Esophagus squamous epithelium (tissue), 5 donors: ENCODE measurements at regions not wholly inside any gene's neighbourhood (a gene's known extent, or its start where the extent isn't known, plus 50 kb on each side); places are given as distances from the start of the nearest gene placed in this dataset.
"Not testable (repeated sequence)": the region's sequence is repeated elsewhere in the genome, so short reads cannot be mapped to it uniquely, and the experiment has no call there.

Source experiments
- DNase-seq: peaks from one replicate; lab custom pipeline; 2025; lab: John Stamatoyannopoulos, UW
- H3K27ac ChIP-seq, 4 donors: fragments of 200-600 bp; sonication (generic); one replicate each; pipeline ENCODE4 v1.5.1; 2016 to 2019; ENCODE audit warnings: mild to moderate bottlenecking in 1 of 4
- H3K27me3 ChIP-seq, 4 donors: fragments of 200-600 bp; sonication (generic); 1 replicate in 3 of 4; 2 replicates in 1 of 4; pipeline versions ENCODE4 v1.5.1 to v1.6.0; 2017 to 2021; ENCODE audit warnings: antibody characterized with exemption in 1 of 4
- H3K36me3 ChIP-seq, 3 donors: fragments of 200-600 bp; sonication (generic); one replicate each; pipeline ENCODE4 v1.5.1; 2016 to 2019
- H3K4me1 ChIP-seq, 3 donors: fragments of 200-600 bp; sonication (generic); one replicate each; pipeline ENCODE4 v1.5.1; 2017 to 2019
- H3K4me3 ChIP-seq, 4 donors: fragments of 200-600 bp; sonication (generic); 1 replicate in 3 of 4; 2 replicates in 1 of 4; pipeline ENCODE4 v1.5.1; 2016 to 2019; ENCODE audit warnings: mild to moderate bottlenecking in 2 of 4, moderate library complexity in 1 of 4
- H3K9me3 ChIP-seq, 3 donors: fragments of 200-600 bp; sonication (generic); one replicate each; pipeline ENCODE4 v1.5.1; 2016 to 2019
- POLR2A ChIP-seq, 4 donors: fragments of 450-650 bp; IDR thresholded peaks; one replicate each; pipeline ENCODE4 v1.6.1; 2017; ENCODE audit warnings: antibody characterized with exemption in 4 of 4, mild to moderate bottlenecking in 4 of 4, moderate library complexity in 3 of 4
- WGBS, 2 donors: methylation state at CpG; one replicate each; pipeline ENCODE4 v1.1.5; 2018; 5-methylcytosine and 5-hydroxymethylcytosine counted together
- intact Hi-C: fragments of 100-400 bp; cut with DNase I; formaldehyde crosslinking; loops from one replicate; pipeline ENCODE4 v1.15.0; 2022
- TF ChIP-seq, protein P1 (sequence below), 6 experiments: fragments of 450-650 bp in 4 of 6; fragments of 200-600 bp in 2 of 6; sonication (generic) in 2 of 6; IDR thresholded peaks; one replicate each; pipeline ENCODE4 v1.5.1; 2016 to 2019; ENCODE audit warnings: antibody characterized with exemption in 6 of 6, mild to moderate bottlenecking in 4 of 6, moderate library complexity in 4 of 6
- donor health status: DM: yes; HTN: yes; CAD: no.

DNA sequence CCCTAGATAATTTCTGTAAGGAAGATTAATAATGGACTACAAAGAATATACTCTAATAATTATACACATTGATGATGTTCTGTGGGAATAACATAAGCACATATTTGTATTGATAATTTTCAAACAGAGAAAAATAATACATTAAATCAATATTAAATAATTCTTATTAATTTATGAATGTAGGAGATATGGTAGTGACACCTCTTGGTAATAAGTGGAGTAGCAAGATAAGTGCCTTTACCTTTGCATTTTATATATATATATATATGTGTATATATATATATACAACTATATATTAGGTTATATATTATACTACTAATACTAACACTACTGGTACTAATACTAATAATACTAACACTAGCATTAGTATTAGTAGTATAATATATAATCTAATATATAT lies 905.8 kb downstream of the SLITRK1 start:
- no peak overlapping the region for H3K27ac ChIP-seq
- no peaks in the 10 kb centered on the region for H3K9me3 ChIP-seq
- DNase-seq: no peak
- H3K27me3 ChIP-seq: no peaks in the 10 kb centered on the region
- no peaks in the 10 kb centered on the region for H3K36me3 ChIP-seq
- H3K4me1 ChIP-seq: no peaks in the 10 kb centered on the region
- TF ChIP-seq, protein P1, sequence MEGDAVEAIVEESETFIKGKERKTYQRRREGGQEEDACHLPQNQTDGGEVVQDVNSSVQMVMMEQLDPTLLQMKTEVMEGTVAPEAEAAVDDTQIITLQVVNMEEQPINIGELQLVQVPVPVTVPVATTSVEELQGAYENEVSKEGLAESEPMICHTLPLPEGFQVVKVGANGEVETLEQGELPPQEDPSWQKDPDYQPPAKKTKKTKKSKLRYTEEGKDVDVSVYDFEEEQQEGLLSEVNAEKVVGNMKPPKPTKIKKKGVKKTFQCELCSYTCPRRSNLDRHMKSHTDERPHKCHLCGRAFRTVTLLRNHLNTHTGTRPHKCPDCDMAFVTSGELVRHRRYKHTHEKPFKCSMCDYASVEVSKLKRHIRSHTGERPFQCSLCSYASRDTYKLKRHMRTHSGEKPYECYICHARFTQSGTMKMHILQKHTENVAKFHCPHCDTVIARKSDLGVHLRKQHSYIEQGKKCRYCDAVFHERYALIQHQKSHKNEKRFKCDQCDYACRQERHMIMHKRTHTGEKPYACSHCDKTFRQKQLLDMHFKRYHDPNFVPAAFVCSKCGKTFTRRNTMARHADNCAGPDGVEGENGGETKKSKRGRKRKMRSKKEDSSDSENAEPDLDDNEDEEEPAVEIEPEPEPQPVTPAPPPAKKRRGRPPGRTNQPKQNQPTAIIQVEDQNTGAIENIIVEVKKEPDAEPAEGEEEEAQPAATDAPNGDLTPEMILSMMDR (IDR thresholded peaks at IDR 0.05): no peak
- no peak for TF ChIP-seq POLR2A (IDR thresholded peaks at IDR 0.05)
- intact Hi-C loops: no loop called here
- no peak overlapping the region for H3K4me3 ChIP-seq

DNA sequence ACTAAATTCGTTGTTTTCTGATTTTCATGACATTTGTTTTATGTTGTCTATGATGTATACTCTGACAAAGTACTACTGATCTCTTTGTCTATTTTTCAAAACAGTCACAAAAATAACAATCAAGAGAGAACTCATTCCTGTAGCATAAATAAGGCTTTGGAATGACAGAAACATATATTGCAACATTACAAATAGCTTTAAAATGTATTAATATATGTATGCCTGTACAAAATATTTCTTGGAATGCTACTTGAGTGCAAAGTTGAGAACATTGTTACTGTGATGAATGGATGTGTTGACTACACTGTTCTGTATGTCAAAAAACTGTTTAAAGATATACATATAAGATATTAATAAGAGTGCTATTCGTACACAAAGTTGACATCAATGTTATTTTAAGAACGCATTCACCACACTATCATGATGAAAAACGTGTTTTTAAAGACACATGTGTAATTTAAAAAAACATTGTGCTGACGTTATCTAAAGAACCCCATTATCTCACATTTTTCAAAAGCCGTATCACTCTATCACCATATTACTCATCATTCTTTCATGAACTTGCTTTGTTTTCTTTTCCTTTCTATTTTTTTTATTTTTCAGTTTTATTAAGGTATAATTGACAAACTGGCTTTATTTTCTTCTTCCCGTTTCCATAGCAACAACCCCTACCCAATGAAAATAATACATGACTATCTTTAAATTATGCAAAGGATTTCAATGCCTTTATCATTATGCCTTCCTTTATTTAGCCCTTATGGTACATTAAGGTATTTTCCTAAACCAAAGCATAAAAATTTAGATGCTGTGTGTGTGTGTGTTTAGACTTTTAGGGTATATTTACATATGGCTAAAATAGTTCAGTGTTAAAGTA lies 918.8 kb downstream of the SLITRK1 start:
- 40 to 50% methylated on average over 7 of the region's 7 CpGs for WGBS, 2 donors
- Histone ChIP-seq H3K4me1 (no peaks in the 10 kb centered on the region), H3K4me3 (no peak overlapping the region), H3K27ac (no peak overlapping the region), H3K27me3 (no peaks in the 10 kb centered on the region), H3K36me3 (no peaks in the 10 kb centered on the region), H3K9me3 (no peaks in the 10 kb centered on the region)
- intact Hi-C loops: no loop called here
- TF ChIP-seq, protein P1 (IDR thresholded peaks at IDR 0.05): no peak
- TF ChIP-seq POLR2A (IDR thresholded peaks at IDR 0.05): no peak
- no peak for DNase-seq

DNA sequence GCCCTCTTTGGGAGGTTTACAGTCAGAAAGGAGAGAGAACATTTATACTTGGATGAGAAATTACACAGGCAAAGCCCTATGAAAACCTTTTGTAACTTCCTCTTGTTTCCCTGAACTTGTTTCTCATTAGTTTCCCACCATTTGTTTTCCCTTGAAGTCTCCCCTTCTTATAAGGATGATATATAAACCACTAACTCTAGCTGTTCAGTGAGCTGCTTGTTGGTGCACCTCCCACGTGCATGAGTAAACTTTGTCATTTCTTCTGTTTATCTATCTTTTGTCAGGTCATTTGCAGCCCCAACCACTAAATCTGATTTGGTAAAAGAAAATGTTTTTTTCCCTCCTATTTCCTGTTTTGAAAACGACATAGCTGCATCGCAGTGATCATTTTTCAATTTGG lies 919.9 kb downstream of the SLITRK1 start:
- no peak for DNase-seq
- Histone ChIP-seq H3K36me3 (no peaks in the 10 kb centered on the region), H3K9me3 (no peaks in the 10 kb centered on the region), H3K4me1 (no peaks in the 10 kb centered on the region), H3K27me3 (no peaks in the 10 kb centered on the region), H3K4me3 (no peak overlapping the region), H3K27ac (no peak overlapping the region)
- TF ChIP-seq, protein P1 (IDR thresholded peaks at IDR 0.05): no peak
- TF ChIP-seq POLR2A (IDR thresholded peaks at IDR 0.05): no peak
- 33 to 48% methylated on average over 3 of the region's 3 CpGs for WGBS, 2 donors
- intact Hi-C loops: no loop called here

DNA sequence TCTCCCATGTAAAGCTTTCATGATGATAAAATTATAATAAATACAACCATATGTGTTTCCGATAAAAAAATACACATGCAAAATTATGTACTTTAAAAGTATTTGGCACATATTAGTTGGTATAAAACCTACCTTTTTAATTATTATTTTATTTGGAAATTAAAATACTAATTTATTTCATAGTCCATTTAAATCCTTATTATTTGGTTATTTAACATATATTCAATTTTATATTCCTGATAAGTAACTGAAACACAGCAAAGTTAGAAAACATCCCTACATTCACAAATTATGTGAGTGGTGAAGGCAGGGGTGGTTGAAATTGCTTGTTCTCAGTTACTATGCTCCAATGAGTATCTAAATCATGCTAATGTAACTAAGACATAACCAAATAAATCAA lies 920.5 kb downstream of the SLITRK1 start:
- Histone ChIP-seq H3K4me1 (no peaks in the 10 kb centered on the region), H3K9me3 (no peaks in the 10 kb centered on the region), H3K36me3 (no peaks in the 10 kb centered on the region), H3K27me3 (no peaks in the 10 kb centered on the region), H3K4me3 (no peak overlapping the region), H3K27ac (no peak overlapping the region)
- TF ChIP-seq, protein P1 (IDR thresholded peaks at IDR 0.05): no peak
- TF ChIP-seq POLR2A (IDR thresholded peaks at IDR 0.05): no peak
- DNase-seq: no peak
- WGBS, 2 donors: 86 to 90% methylated on average over 1 of the region's 1 CpG
- intact Hi-C loops: no loop called here

DNA sequence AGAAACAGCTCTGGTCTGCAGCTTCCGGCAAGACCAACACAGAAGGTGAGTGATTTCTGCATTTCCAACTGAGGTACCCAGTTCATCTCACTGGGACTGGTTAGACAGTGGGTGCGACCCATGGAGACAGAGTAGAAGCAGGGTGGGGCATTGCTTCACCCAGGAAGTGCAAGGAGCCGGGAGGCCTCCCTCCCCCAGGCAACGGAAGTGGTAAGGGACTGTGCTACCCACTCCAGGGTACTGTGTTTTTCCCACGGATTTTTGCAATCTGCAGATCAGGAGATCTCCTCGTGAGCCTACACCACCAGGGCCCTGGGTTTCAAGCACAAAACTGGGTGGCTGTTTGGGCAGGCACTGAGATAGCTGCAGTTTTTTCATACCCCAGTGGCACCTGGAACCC lies 929.9 kb downstream of the SLITRK1 start:
- H3K27ac ChIP-seq, H3K4me1 ChIP-seq, DNase-seq, H3K9me3 ChIP-seq, H3K27me3 ChIP-seq, H3K4me3 ChIP-seq, H3K36me3 ChIP-seq, intact Hi-C loops: not testable (repeated sequence)
- 71 to 94% methylated on average over 2 to 3 of the region's 6 CpGs for WGBS, 2 donors
